ENCODE measurements at regions not wholly inside any gene's neighbourhood (a gene's known extent, or its start where the extent isn't known, plus 50 kb on each side); places are given as distances from the start of the nearest gene placed in this dataset.

GRCh38 chr2:126100962-126101361 lies 555.0 kb upstream of the GYPC start:
- no peaks in the 10 kb centered on the region for H3K9me3 ChIP-seq

GRCh38 chr2:126106006-126106405 lies 550.0 kb upstream of the GYPC start:
- TF ChIP-seq, protein P1, sequence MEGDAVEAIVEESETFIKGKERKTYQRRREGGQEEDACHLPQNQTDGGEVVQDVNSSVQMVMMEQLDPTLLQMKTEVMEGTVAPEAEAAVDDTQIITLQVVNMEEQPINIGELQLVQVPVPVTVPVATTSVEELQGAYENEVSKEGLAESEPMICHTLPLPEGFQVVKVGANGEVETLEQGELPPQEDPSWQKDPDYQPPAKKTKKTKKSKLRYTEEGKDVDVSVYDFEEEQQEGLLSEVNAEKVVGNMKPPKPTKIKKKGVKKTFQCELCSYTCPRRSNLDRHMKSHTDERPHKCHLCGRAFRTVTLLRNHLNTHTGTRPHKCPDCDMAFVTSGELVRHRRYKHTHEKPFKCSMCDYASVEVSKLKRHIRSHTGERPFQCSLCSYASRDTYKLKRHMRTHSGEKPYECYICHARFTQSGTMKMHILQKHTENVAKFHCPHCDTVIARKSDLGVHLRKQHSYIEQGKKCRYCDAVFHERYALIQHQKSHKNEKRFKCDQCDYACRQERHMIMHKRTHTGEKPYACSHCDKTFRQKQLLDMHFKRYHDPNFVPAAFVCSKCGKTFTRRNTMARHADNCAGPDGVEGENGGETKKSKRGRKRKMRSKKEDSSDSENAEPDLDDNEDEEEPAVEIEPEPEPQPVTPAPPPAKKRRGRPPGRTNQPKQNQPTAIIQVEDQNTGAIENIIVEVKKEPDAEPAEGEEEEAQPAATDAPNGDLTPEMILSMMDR (IDR thresholded peaks at IDR 0.05; ENCODE audit: low read depth, low read length), result no peak
- Histone ChIP-seq H3K27me3 (no peaks in the 10 kb centered on the region), H3K4me1 (no peaks in the 10 kb centered on the region), H3K36me3 (no peaks in the 10 kb centered on the region), H3K4me3 (ENCODE audit: low read depth, low read length) (no peak overlapping the region), H3K9me3 (no peaks in the 10 kb centered on the region)
- DNase-seq, result no peak

More at GRCh38 chr2:126100962-126101361, 555.0 kb upstream of the GYPC start:
- Histone ChIP-seq H3K4me3 (ENCODE audit: low read depth, low read length) (no peak overlapping the region), H3K4me1 (no peaks in the 10 kb centered on the region), H3K27me3 (no peaks in the 10 kb centered on the region), H3K36me3 (no peaks in the 10 kb centered on the region)
- TF ChIP-seq, protein P1 (IDR thresholded peaks at IDR 0.05; ENCODE audit: low read depth, low read length), result no peak
- no peak for DNase-seq

DNA sequence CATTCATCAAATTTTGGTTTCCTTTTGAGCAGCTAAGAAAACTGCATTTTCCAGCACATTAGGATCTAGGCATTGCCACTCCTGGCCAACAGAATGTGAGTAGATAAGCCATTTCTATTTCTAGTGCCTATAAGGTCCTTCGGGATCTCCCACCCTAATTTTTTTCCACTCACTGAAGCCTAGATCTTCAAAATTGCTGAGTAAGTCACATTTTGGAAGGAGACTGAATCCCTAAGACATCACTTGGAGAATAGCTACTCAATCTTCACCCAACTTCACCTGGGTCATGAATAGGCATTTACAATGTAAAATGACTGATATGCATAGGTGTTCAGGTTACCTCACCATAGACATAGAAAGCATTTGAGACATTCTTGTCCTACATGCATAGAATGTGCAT lies 548.1 kb upstream of the GYPC start:
- no peak overlapping the region for H3K4me3 ChIP-seq (ENCODE audit: low read depth, low read length)
- TF ChIP-seq, protein P1 (IDR thresholded peaks at IDR 0.05; ENCODE audit: low read depth, low read length), result no peak
- H3K36me3 ChIP-seq, result no peaks in the 10 kb centered on the region
- H3K4me1 ChIP-seq, result no peaks in the 10 kb centered on the region
- no peaks in the 10 kb centered on the region for H3K27me3 ChIP-seq
- H3K9me3 ChIP-seq, result no peaks in the 10 kb centered on the region
- no peak for DNase-seq

GRCh38 chr2:126115975-126116374 lies 540.0 kb upstream of the GYPC start:
- TF ChIP-seq, protein P1 (IDR thresholded peaks at IDR 0.05; ENCODE audit: low read depth, low read length), result no peak
- no peak for DNase-seq
- no peaks in the 10 kb centered on the region for H3K9me3 ChIP-seq

GRCh38 chr2:126117886-126118285 lies 538.1 kb upstream of the GYPC start:
- Histone ChIP-seq H3K36me3 (no peaks in the 10 kb centered on the region), H3K27me3 (no peaks in the 10 kb centered on the region), H3K4me1 (no peaks in the 10 kb centered on the region), H3K4me3 (ENCODE audit: low read depth, low read length) (no peak overlapping the region), H3K9me3 (no peaks in the 10 kb centered on the region)
- TF ChIP-seq, protein P1 (IDR thresholded peaks at IDR 0.05; ENCODE audit: low read depth, low read length), result no peak
- DNase-seq, result no peak

More at GRCh38 chr2:126115975-126116374, 540.0 kb upstream of the GYPC start:
- Histone ChIP-seq H3K4me1 (no peaks in the 10 kb centered on the region), H3K4me3 (ENCODE audit: low read depth, low read length) (no peak overlapping the region), H3K27me3 (no peaks in the 10 kb centered on the region), H3K36me3 (no peaks in the 10 kb centered on the region)

GRCh38 chr2:126145752-126146151 lies 510.2 kb upstream of the GYPC start:
- Histone ChIP-seq H3K36me3 (no peaks in the 10 kb centered on the region), H3K4me3 (ENCODE audit: low read depth, low read length) (no peak overlapping the region), H3K9me3 (no peaks in the 10 kb centered on the region), H3K4me1 (no peaks in the 10 kb centered on the region), H3K27me3 (no peaks in the 10 kb centered on the region)
- DNase-seq, result no peak
- TF ChIP-seq, protein P1 (IDR thresholded peaks at IDR 0.05; ENCODE audit: low read depth, low read length), result no peak
